SK-N-SH (cell line): ENCODE measurements at regions not wholly inside any gene's neighbourhood (a gene's known extent, or its start where the extent isn't known, plus 50 kb on each side); places are given as distances from the start of the nearest gene placed in this dataset.

Experiments
- CTCF ChIA-PET: fragments of 300-600, 350-600 bp; formaldehyde crosslinking; extraction: SDS; loops from one replicate; lab custom pipeline; 2021; lab: Yijun Ruan, JAX
- POLR2A ChIA-PET: fragments of 350-600 bp; sonication (Branson Sonifier 250); formaldehyde crosslinking; extraction: SDS; loops from one replicate; lab custom pipeline; 2020; ENCODE audit warnings: antibody characterized with exemption, inconsistent platforms; lab: Yijun Ruan, JAX
- DNase-seq: peaks from one replicate; pipeline ENCODE4 v3.0.0; 2012
- H2AFZ ChIP-seq: fragments of 200-600 bp; sonication (generic); 2 replicates; pipeline ENCODE4 v1.8.1; 2016; ENCODE audit warnings: antibody characterized with exemption, mild to moderate bottlenecking, low read depth
- H3F3A ChIP-seq: fragments of 200-600 bp; sonication (generic); replicated peaks from 2 replicates; pipeline ENCODE3; 2016; ENCODE audit warnings: antibody characterized with exemption, mild to moderate bottlenecking; ENCODE audit not compliant: insufficient read depth
- H3K27ac ChIP-seq, 2 experiments: fragments of 200-500 bp in 1 of 2; fragments of 200-600 bp in 1 of 2; sonication (Bioruptor generic) in 1 of 2; sonication (generic), shearing (Covaris generic) in 1 of 2; 2 replicates each; pipeline versions ENCODE4 v1.5.1 to v1.6.1; 2014 to 2016; ENCODE audit warnings: low read depth in 2 of 2, inconsistent platforms in 1 of 2, low read length in 1 of 2, mild to moderate bottlenecking in 1 of 2, mixed read lengths in 1 of 2
- H3K27me3 ChIP-seq: fragments of 200-600 bp; sonication (generic), shearing (Covaris generic); 2 replicates; pipeline ENCODE4 v1.6.1; 2016; ENCODE audit warnings: mixed run types; ENCODE audit not compliant: insufficient read depth
- H3K36me3 ChIP-seq, 2 experiments: fragments of 200-500 bp in 1 of 2; fragments of 200-600 bp in 1 of 2; sonication (Bioruptor generic) in 1 of 2; sonication (generic) in 1 of 2; replicated peaks in 1 of 2; 2 replicates each; pipeline versions ENCODE3 to v1.5.1; 2014 to 2016; ENCODE audit warnings: low read length in 1 of 2, mild to moderate bottlenecking in 1 of 2; ENCODE audit not compliant: insufficient read depth in 2 of 2, control insufficient read depth in 1 of 2
- H3K4me1 ChIP-seq, 2 experiments: fragments of 200-500 bp in 1 of 2; fragments of 200-600 bp in 1 of 2; sonication (Bioruptor generic) in 1 of 2; sonication (generic), shearing (Covaris generic) in 1 of 2; 2 replicates each; pipeline versions ENCODE4 v1.5.1 to v1.6.1; 2014 to 2016; ENCODE audit warnings: low read depth in 1 of 2, low read length in 1 of 2, mixed run types in 1 of 2; ENCODE audit not compliant: insufficient read depth in 2 of 2, control insufficient read depth in 1 of 2
- H3K4me2 ChIP-seq: fragments of 200-600 bp; sonication (generic), shearing (Covaris generic); 2 replicates; pipeline ENCODE4 v1.6.1; 2017; ENCODE audit warnings: mixed run types
- H3K4me3 ChIP-seq, 2 experiments: fragments of 200-500 bp in 1 of 2; fragments of 200-600 bp in 1 of 2; sonication (Bioruptor generic) in 1 of 2; sonication (generic), shearing (Covaris generic) in 1 of 2; 2 replicates each; pipeline versions ENCODE4 v1.5.1 to v1.8.1; 2014 to 2016; ENCODE audit warnings: low read depth in 2 of 2, inconsistent platforms in 1 of 2, low read length in 1 of 2, mild to moderate bottlenecking in 1 of 2, mixed read lengths in 1 of 2, moderate library complexity in 1 of 2
- H3K79me2 ChIP-seq: fragments of 200-600 bp; sonication (generic); 2 replicates; pipeline ENCODE4 v1.8.1; 2017; ENCODE audit warnings: mild to moderate bottlenecking; ENCODE audit not compliant: insufficient read depth
- H3K9ac ChIP-seq: fragments of 200-600 bp; sonication (generic); 2 replicates; pipeline ENCODE4 v1.6.1; 2017; ENCODE audit warnings: mixed run types
- H3K9me2 ChIP-seq: fragments of 200-600 bp; sonication (generic); 2 replicates; pipeline ENCODE4 v1.6.1; 2017; ENCODE audit warnings: mixed run types
- H3K9me3 ChIP-seq: fragments of 200-600 bp; sonication (generic); 2 replicates; pipeline ENCODE4 v1.6.1; 2017; ENCODE audit warnings: mixed run types, mild to moderate bottlenecking, moderate library complexity
- H4K20me1 ChIP-seq: fragments of 200-600 bp; sonication (generic); 2 replicates; pipeline ENCODE4 v1.6.1; 2017; ENCODE audit warnings: mild to moderate bottlenecking, mixed run types; ENCODE audit not compliant: insufficient read depth
- CTCF ChIP-seq: fragments of 200-600 bp; sonication (generic); IDR thresholded peaks from 2 replicates; pipeline ENCODE4 v1.6.1; 2017; ENCODE audit warnings: antibody characterized with exemption, mild to moderate bottlenecking, moderate library complexity
- ELF1 ChIP-seq: IDR thresholded peaks from 2 replicates; pipeline ENCODE4 v1.4.0; 2012
- EP300 ChIP-seq, 2 experiments: IDR thresholded peaks; 2 replicates each; pipeline versions ENCODE4 v1.4.0 to v1.6.1; 2012; ENCODE audit warnings: borderline replicate concordance in 1 of 2, low read depth in 1 of 2, low read length in 1 of 2
- FOSL2 ChIP-seq: IDR thresholded peaks from 2 replicates; pipeline ENCODE4 v1.4.0; 2012; ENCODE audit warnings: low read depth, mild to moderate bottlenecking, moderate library complexity, borderline replicate concordance
- JUND ChIP-seq: IDR thresholded peaks from 2 replicates; pipeline ENCODE4 v1.4.0; 2012
- NFIC ChIP-seq: IDR thresholded peaks from 2 replicates; pipeline ENCODE4 v1.4.0; 2012; ENCODE audit warnings: borderline replicate concordance
- POLR2AphosphoS5 ChIP-seq: IDR thresholded peaks from 2 replicates; pipeline ENCODE4 v1.6.1; 2012; ENCODE audit warnings: low read depth, low read length
- RFX5 ChIP-seq: IDR thresholded peaks from 2 replicates; pipeline ENCODE4 v1.6.1; 2012; ENCODE audit warnings: mild to moderate bottlenecking, improper control_type of control experiment, low read length
- SIN3A ChIP-seq: IDR thresholded peaks from 2 replicates; pipeline ENCODE4 v1.6.1; 2012; ENCODE audit warnings: low read depth, mild to moderate bottlenecking, low read length, moderate library complexity, borderline replicate concordance
- SMC3 ChIP-seq: IDR thresholded peaks from 2 replicates; pipeline ENCODE4 v1.6.1; 2012; ENCODE audit warnings: low read depth, low read length, improper control_type of control experiment
- TAF1 ChIP-seq: IDR thresholded peaks from 2 replicates; pipeline ENCODE4 v1.6.1; 2012; ENCODE audit warnings: low read depth, mild to moderate bottlenecking, low read length, moderate library complexity, borderline replicate concordance
- TCF12 ChIP-seq: IDR thresholded peaks from 2 replicates; pipeline ENCODE4 v1.4.0; 2012
- USF2 ChIP-seq: fragments of 150-350 bp; IDR thresholded peaks from 2 replicates; pipeline ENCODE4 v1.6.1; 2017; ENCODE audit warnings: antibody characterized with exemption, low read length, low read depth, borderline replicate concordance
- WGBS: methylation state at CpG from one replicate; pipeline ENCODE4 v1.1.6; 2017; ENCODE audit warnings: low lambda C conversion rate; 5-methylcytosine and 5-hydroxymethylcytosine counted together
- TF ChIP-seq, protein P1 (sequence below): IDR thresholded peaks from 2 replicates; pipeline ENCODE4 v1.4.0; 2012; ENCODE audit warnings: low read depth
- TF ChIP-seq, protein P2 (sequence below): IDR thresholded peaks from 2 replicates; pipeline ENCODE4; 2012
- TF ChIP-seq, protein P3 (sequence below): fragments of 150-350 bp; IDR thresholded peaks from 2 replicates; pipeline ENCODE4 v1.6.1; 2016; ENCODE audit warnings: mild to moderate bottlenecking, low read depth, low read length

- CTCF ChIA-PET = no interaction called here
- WGBS = 0% methylated on average over 3 of the region's 3 CpGs
- H3K9me2 ChIP-seq = no peaks in the 10 kb centered on the region
- no peak overlapping the region for H2AFZ ChIP-seq
- no peaks in the 10 kb centered on the region for H3K27me3 ChIP-seq
- H3K27ac ChIP-seq = no peak overlapping the region
- no peaks in the 10 kb centered on the region for H3K36me3 ChIP-seq
- H3K4me2 ChIP-seq = no peak overlapping the region
- H3K9ac ChIP-seq = no peak overlapping the region
- no peak overlapping the region for H3K4me3 ChIP-seq
- H4K20me1 ChIP-seq = no peaks in the 10 kb centered on the region
- TF ChIP-seq USF2 (no peak), RFX5 (no peak), NFIC (no peak)
- DNase-seq = no peak
- POLR2A ChIA-PET = no interaction called here
- no peaks in the 10 kb centered on the region for H3K4me1 ChIP-seq
- H3K79me2 ChIP-seq = no peaks in the 10 kb centered on the region
- no peaks in the 10 kb centered on the region for H3K9me3 ChIP-seq
- H3F3A ChIP-seq = no peaks in the 10 kb centered on the region
Measured at GRCh38 chr1:14009582-14009981, 309.6 kb downstream of the PRDM2 start.

GRCh38 chr1:14010476-14010875, 310.5 kb downstream of the PRDM2 start:
- Histone ChIP-seq H2AFZ (no peak overlapping the region), H3F3A (no peaks in the 10 kb centered on the region), H3K79me2 (no peaks in the 10 kb centered on the region), H3K4me3 (no peak overlapping the region), H3K9me3 (no peaks in the 10 kb centered on the region), H3K4me1 (no peaks in the 10 kb centered on the region), H3K9me2 (no peaks in the 10 kb centered on the region), H3K9ac (no peak overlapping the region), H3K36me3 (no peaks in the 10 kb centered on the region), H3K27me3 (no peaks in the 10 kb centered on the region), H3K4me2 (no peak overlapping the region), H3K27ac (no peak overlapping the region), H4K20me1 (no peaks in the 10 kb centered on the region)
- TF ChIP-seq ELF1 (no peak), FOSL2 (no peak), USF2 (no peak), SMC3 (no peak), TCF12 (no peak), TAF1 (no peak), EP300 (IDR thresholded peaks at IDR 0.05; ENCODE audit: borderline replicate concordance in 1 of 2, low read depth in 1 of 2, low read length in 1 of 2) (no peak), SIN3A (no peak)
- TF ChIP-seq, protein P1, sequence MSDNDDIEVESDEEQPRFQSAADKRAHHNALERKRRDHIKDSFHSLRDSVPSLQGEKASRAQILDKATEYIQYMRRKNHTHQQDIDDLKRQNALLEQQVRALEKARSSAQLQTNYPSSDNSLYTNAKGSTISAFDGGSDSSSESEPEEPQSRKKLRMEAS = no peak
- ChIA-PET CTCF (no interaction called here), POLR2A (no interaction called here)
- DNase-seq = no peak

DNA sequence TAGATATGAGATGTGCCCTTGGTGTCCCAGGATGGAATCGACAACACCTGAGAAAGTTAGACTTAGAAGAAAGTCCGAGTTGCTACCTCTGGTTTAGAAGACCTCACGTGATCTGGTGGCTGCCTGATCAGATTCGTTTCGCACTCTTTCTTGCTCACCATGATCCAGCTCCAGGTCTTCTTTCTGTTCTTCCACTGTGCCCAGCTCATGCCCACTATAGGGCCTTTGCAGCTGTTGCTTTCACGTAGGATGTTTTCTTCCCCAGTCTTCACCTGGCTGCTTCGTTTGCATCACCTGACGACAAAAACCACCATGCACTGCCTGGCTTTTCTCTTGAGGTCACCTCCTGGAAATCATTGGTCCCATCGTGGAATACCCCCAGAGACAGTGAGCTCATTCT, 311.1 kb downstream of the PRDM2 start:
- DNase-seq = no peak
- H4K20me1 ChIP-seq = no peaks in the 10 kb centered on the region
- ChIA-PET POLR2A (no interaction called here), CTCF (no interaction called here)
- H2AFZ ChIP-seq = no peak overlapping the region
- no peaks in the 10 kb centered on the region for H3K4me1 ChIP-seq
- H3K79me2 ChIP-seq = no peaks in the 10 kb centered on the region
- H3K27ac ChIP-seq = no peak overlapping the region
- 3% methylated on average over 9 of the region's 9 CpGs for WGBS
- no peaks in the 10 kb centered on the region for H3K36me3 ChIP-seq
- H3K4me2 ChIP-seq = no peak overlapping the region
- no peaks in the 10 kb centered on the region for H3K9me2 ChIP-seq
- H3F3A ChIP-seq = no peaks in the 10 kb centered on the region
- no peaks in the 10 kb centered on the region for H3K9me3 ChIP-seq
- H3K4me3 ChIP-seq = no peak overlapping the region
- no peak overlapping the region for H3K9ac ChIP-seq
- no peaks in the 10 kb centered on the region for H3K27me3 ChIP-seq
- TF ChIP-seq JUND (no peak), CTCF (no peak), POLR2AphosphoS5 (no peak), RFX5 (no peak)
- TF ChIP-seq, protein P2, sequence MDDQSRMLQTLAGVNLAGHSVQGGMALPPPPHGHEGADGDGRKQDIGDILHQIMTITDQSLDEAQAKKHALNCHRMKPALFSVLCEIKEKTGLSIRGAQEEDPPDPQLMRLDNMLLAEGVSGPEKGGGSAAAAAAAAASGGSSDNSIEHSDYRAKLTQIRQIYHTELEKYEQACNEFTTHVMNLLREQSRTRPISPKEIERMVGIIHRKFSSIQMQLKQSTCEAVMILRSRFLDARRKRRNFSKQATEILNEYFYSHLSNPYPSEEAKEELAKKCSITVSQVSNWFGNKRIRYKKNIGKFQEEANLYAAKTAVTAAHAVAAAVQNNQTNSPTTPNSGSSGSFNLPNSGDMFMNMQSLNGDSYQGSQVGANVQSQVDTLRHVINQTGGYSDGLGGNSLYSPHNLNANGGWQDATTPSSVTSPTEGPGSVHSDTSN = no peak
- TF ChIP-seq, protein P3, sequence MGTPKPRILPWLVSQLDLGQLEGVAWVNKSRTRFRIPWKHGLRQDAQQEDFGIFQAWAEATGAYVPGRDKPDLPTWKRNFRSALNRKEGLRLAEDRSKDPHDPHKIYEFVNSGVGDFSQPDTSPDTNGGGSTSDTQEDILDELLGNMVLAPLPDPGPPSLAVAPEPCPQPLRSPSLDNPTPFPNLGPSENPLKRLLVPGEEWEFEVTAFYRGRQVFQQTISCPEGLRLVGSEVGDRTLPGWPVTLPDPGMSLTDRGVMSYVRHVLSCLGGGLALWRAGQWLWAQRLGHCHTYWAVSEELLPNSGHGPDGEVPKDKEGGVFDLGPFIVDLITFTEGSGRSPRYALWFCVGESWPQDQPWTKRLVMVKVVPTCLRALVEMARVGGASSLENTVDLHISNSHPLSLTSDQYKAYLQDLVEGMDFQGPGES = no peak
